Smooth muscle cell (in vitro differentiated cells): ENCODE measurements at regions not wholly inside any gene's neighbourhood (a gene's known extent, or its start where the extent isn't known, plus 50 kb on each side); places are given as distances from the start of the nearest gene placed in this dataset.

Experiments
- DNase-seq: peaks from one replicate; lab custom pipeline; 2025; ENCODE audit not compliant: unreplicated experiment; lab: John Stamatoyannopoulos, UW
- H2AFZ ChIP-seq: fragments of 200-600 bp; sonication (generic); 2 replicates; pipeline ENCODE4 v1.6.0; 2016; ENCODE audit warnings: antibody characterized with exemption, low read depth, mild to moderate bottlenecking
- H3F3A ChIP-seq: fragments of 200-600 bp; sonication (generic); 2 replicates; pipeline ENCODE4 v1.6.0; 2017; ENCODE audit warnings: antibody characterized with exemption, low read depth
- H3K27ac ChIP-seq: fragments of 200-600 bp; sonication (generic); 2 replicates; pipeline ENCODE4 v1.5.1; 2016; ENCODE audit warnings: low read depth, mild to moderate bottlenecking
- H3K27me3 ChIP-seq: fragments of 200-600 bp; sonication (generic); 2 replicates; pipeline ENCODE4 v1.6.1; 2016; ENCODE audit warnings: low read depth, mild to moderate bottlenecking
- H3K36me3 ChIP-seq: fragments of 200-600 bp; sonication (generic); 2 replicates; pipeline ENCODE4 v1.5.1; 2016; ENCODE audit warnings: low read depth
- H3K4me1 ChIP-seq: fragments of 200-600 bp; sonication (generic); 2 replicates; pipeline ENCODE4 v1.5.1; 2016; ENCODE audit warnings: low read depth
- H3K4me2 ChIP-seq: fragments of 200-600 bp; sonication (generic); 2 replicates; pipeline ENCODE4 v1.6.0; 2016; ENCODE audit warnings: mild to moderate bottlenecking
- H3K4me3 ChIP-seq: fragments of 200-600 bp; sonication (generic); 2 replicates; pipeline ENCODE4 v1.5.1; 2016; ENCODE audit warnings: mild to moderate bottlenecking
- H3K79me2 ChIP-seq: fragments of 200-600 bp; sonication (generic); 2 replicates; pipeline ENCODE4 v1.6.0; 2016; ENCODE audit warnings: low read depth, mild to moderate bottlenecking
- H3K9ac ChIP-seq: fragments of 200-600 bp; sonication (generic); 2 replicates; pipeline ENCODE4 v1.6.0; 2016; ENCODE audit warnings: low read depth
- H3K9me3 ChIP-seq: fragments of 200-600 bp; sonication (generic); replicated peaks from 2 replicates; pipeline ENCODE4 v1.5.1; 2016; ENCODE audit warnings: low read depth
- H4K20me1 ChIP-seq: fragments of 200-600 bp; sonication (generic); 2 replicates; pipeline ENCODE4 v1.6.0; 2016; ENCODE audit warnings: low read depth
- CTCF ChIP-seq: fragments of 200-600 bp; sonication (generic); IDR thresholded peaks from 2 replicates; pipeline ENCODE4 v1.5.1; 2017; ENCODE audit warnings: borderline replicate concordance, mild to moderate bottlenecking, antibody characterized with exemption; ENCODE audit not compliant: insufficient read depth, poor library complexity, severe bottlenecking
- WGBS: methylation state at CpG from one replicate; pipeline ENCODE4 v1.1.7; 2016; ENCODE audit warnings: low lambda C conversion rate; 5-methylcytosine and 5-hydroxymethylcytosine counted together

- Histone ChIP-seq H3K9me3 (no peaks in the 10 kb centered on the region), H3K27me3 (no peaks in the 10 kb centered on the region), H2AFZ (no peak overlapping the region), H3K36me3 (no peaks in the 10 kb centered on the region), H4K20me1 (no peaks in the 10 kb centered on the region), H3F3A (no peaks in the 10 kb centered on the region), H3K79me2 (no peaks in the 10 kb centered on the region), H3K4me3 (no peak overlapping the region), H3K4me2 (no peak overlapping the region), H3K4me1 (peaks cover 3% of the 10 kb centered on the region), H3K27ac (no peak overlapping the region), H3K9ac (no peak overlapping the region)
- TF ChIP-seq CTCF: no peak
- DNase-seq: no peak
- WGBS: 94% methylated on average over 12 of the region's 12 CpGs
Measured at GRCh38 chr6:44560458-44561059, 173.1 kb downstream of the CDC5L start.

GRCh38 chr6:44561060-44561623 is 173.6 kb downstream of the CDC5L start:
- Histone ChIP-seq H3K9ac (no peak overlapping the region), H3K27ac (no peak overlapping the region), H3K27me3 (no peaks in the 10 kb centered on the region), H3K36me3 (no peaks in the 10 kb centered on the region), H3K4me2 (no peak overlapping the region), H4K20me1 (no peaks in the 10 kb centered on the region), H3F3A (no peaks in the 10 kb centered on the region), H3K4me3 (no peak overlapping the region), H2AFZ (no peak overlapping the region), H3K79me2 (no peaks in the 10 kb centered on the region), H3K4me1 (peaks cover 3% of the 10 kb centered on the region), H3K9me3 (no peaks in the 10 kb centered on the region)
- DNase-seq: no peak
- 81% methylated on average over 25 of the region's 25 CpGs for WGBS
- no peak for TF ChIP-seq CTCF

- Histone ChIP-seq H4K20me1 (no peaks in the 10 kb centered on the region), H3K4me2 (no peak overlapping the region), H3K9ac (no peak overlapping the region), H3K27me3 (no peaks in the 10 kb centered on the region), H3K27ac (no peak overlapping the region), H3K4me3 (no peak overlapping the region), H3K36me3 (no peaks in the 10 kb centered on the region), H2AFZ (no peak overlapping the region), H3K4me1 (peaks cover 3% of the 10 kb centered on the region), H3F3A (no peaks in the 10 kb centered on the region), H3K9me3 (no peaks in the 10 kb centered on the region), H3K79me2 (no peaks in the 10 kb centered on the region)
- WGBS: 68% methylated on average over 8 of the region's 8 CpGs
- DNase-seq: no peak
- TF ChIP-seq CTCF: no peak
Measured at GRCh38 chr6:44561832-44562665, 174.5 kb downstream of the CDC5L start.
